PC-3 (cell line): ENCODE measurements at regions not wholly inside any gene's neighbourhood (a gene's known extent, or its start where the extent isn't known, plus 50 kb on each side); places are given as distances from the start of the nearest gene placed in this dataset.

Source experiments
- ATAC-seq: fragments of 200-7000 bp; cut with Tn5 transposase; 2 replicates; pipeline ENCODE4 v1.9.1; 2020; ENCODE audit warnings: mild to moderate bottlenecking, moderate library complexity
- BruUV-seq: library from RNA; stranded (reverse); fragments of 400-500 nt; replicated peaks from 2 replicates; lab custom pipeline; 2021; lab: Mats Ljungman, UMichigan
- CTCF ChIA-PET: fragments of 300-600 bp; sonication (Branson Sonifier 250); formaldehyde crosslinking; loops from one replicate; lab custom pipeline; 2022; ENCODE audit warnings: antibody characterized with exemption; lab: Charles Lee
- POLR2A ChIA-PET: fragments of 300-600 bp; sonication (Branson Sonifier 250); formaldehyde crosslinking; loops from one replicate; lab custom pipeline; 2022; ENCODE audit warnings: antibody characterized with exemption; ENCODE audit not compliant: unreplicated experiment; lab: Charles Lee
- DNase-seq: peaks from one replicate; pipeline ENCODE4 v3.0.0-alpha.2; 2015
- H2AFZ ChIP-seq: fragments of 300-600 bp; sonication (generic); 2 replicates; pipeline ENCODE4 v1.6.0; 2016; ENCODE audit warnings: antibody characterized with exemption, low read length
- H3F3A ChIP-seq: fragments of 300-600 bp; sonication (generic); one replicate; pipeline ENCODE4 v1.6.0; 2017; ENCODE audit warnings: antibody characterized with exemption, low read length, control low read depth, mild to moderate bottlenecking; ENCODE audit not compliant: unreplicated experiment
- H3K27ac ChIP-seq: fragments of 300-600 bp; sonication (generic); 2 replicates; pipeline ENCODE4 v1.5.1; 2016; ENCODE audit warnings: mild to moderate bottlenecking, low read length
- H3K27me3 ChIP-seq: fragments of 300-600 bp; sonication (generic); 2 replicates; pipeline ENCODE4 v1.6.1; 2016; ENCODE audit warnings: low read length, mixed read lengths
- H3K36me3 ChIP-seq: fragments of 300-600 bp; sonication (generic); 2 replicates; pipeline ENCODE4 v1.6.1; 2016; ENCODE audit warnings: low read depth, mixed run types, low read length, mixed read lengths
- H3K4me1 ChIP-seq: fragments of 300-600 bp; sonication (generic); 2 replicates; pipeline ENCODE4 v1.5.1; 2016; ENCODE audit warnings: low read length; ENCODE audit not compliant: insufficient read depth
- H3K4me2 ChIP-seq: fragments of 300-600 bp; sonication (generic); 2 replicates; pipeline ENCODE4 v1.6.0; 2016; ENCODE audit warnings: low read length
- H3K4me3 ChIP-seq: fragments of 300-600 bp; sonication (generic); 2 replicates; pipeline ENCODE4 v1.5.1; 2016; ENCODE audit warnings: mild to moderate bottlenecking, low read length, mixed read lengths
- H3K79me2 ChIP-seq: fragments of 300-600 bp; sonication (generic); 2 replicates; pipeline ENCODE4 v1.6.1; 2017; ENCODE audit warnings: low read length, mixed read lengths
- H3K9ac ChIP-seq: fragments of 300-600 bp; sonication (generic); 2 replicates; pipeline ENCODE4 v1.6.0; 2016; ENCODE audit warnings: mild to moderate bottlenecking, low read length
- H3K9me2 ChIP-seq: fragments of 300-600 bp; sonication (generic); replicated peaks from 2 replicates; pipeline ENCODE4 v1.6.1; 2016; ENCODE audit warnings: mixed run types, low read length, mixed read lengths
- H3K9me3 ChIP-seq: fragments of 300-600 bp; sonication (generic); 2 replicates; pipeline ENCODE4 v1.6.1; 2016; ENCODE audit warnings: low read length, mixed read lengths
- H4K20me1 ChIP-seq: fragments of 300-600 bp; sonication (generic); 2 replicates; pipeline ENCODE4 v1.6.1; 2016; ENCODE audit warnings: low read length, mixed read lengths
- EZH2 ChIP-seq: fragments of 300-600 bp; sonication (generic); IDR thresholded peaks from one replicate; pipeline ENCODE4 v1.6.1; 2017; ENCODE audit warnings: antibody characterized with exemption, mild to moderate bottlenecking, low read length; ENCODE audit not compliant: unreplicated experiment
- EZH2phosphoT487 ChIP-seq: fragments of 300-600 bp; sonication (generic); IDR thresholded peaks from 2 replicates; pipeline ENCODE4 v1.6.1; 2018; ENCODE audit warnings: mild to moderate bottlenecking, antibody characterized with exemption, low read length, borderline replicate concordance
- intact Hi-C: fragments of 100-400 bp; cut with micrococcal nuclease; formaldehyde crosslinking; loops from 2 replicates; pipeline ENCODE4 v1.9.0; 2023
- TF ChIP-seq, protein P1 (sequence below): fragments of 300-600 bp; sonication (generic); conservative IDR thresholded peaks from 2 replicates; pipeline ENCODE4 v1.5.1; 2017; ENCODE audit warnings: antibody characterized with exemption, low read depth, mild to moderate bottlenecking, low read length

GRCh38 chr1:83637009-83637408 is 361.9 kb downstream of the TTLL7 start:
- H3K79me2 ChIP-seq: no peaks in the 10 kb centered on the region
- ChIA-PET CTCF (no interaction called here), POLR2A (no interaction called here)
- no peak overlapping the region for H3K4me2 ChIP-seq
- TF ChIP-seq, protein P1, sequence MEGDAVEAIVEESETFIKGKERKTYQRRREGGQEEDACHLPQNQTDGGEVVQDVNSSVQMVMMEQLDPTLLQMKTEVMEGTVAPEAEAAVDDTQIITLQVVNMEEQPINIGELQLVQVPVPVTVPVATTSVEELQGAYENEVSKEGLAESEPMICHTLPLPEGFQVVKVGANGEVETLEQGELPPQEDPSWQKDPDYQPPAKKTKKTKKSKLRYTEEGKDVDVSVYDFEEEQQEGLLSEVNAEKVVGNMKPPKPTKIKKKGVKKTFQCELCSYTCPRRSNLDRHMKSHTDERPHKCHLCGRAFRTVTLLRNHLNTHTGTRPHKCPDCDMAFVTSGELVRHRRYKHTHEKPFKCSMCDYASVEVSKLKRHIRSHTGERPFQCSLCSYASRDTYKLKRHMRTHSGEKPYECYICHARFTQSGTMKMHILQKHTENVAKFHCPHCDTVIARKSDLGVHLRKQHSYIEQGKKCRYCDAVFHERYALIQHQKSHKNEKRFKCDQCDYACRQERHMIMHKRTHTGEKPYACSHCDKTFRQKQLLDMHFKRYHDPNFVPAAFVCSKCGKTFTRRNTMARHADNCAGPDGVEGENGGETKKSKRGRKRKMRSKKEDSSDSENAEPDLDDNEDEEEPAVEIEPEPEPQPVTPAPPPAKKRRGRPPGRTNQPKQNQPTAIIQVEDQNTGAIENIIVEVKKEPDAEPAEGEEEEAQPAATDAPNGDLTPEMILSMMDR: no peak
- TF ChIP-seq EZH2: no peak
- TF ChIP-seq EZH2phosphoT487: no peak
- no peaks in the 10 kb centered on the region for H3K4me1 ChIP-seq
- H3K27me3 ChIP-seq: peaks cover 27% of the 10 kb centered on the region; the same call in 1 of the 2 replicates
- no peak overlapping the region for H3K9ac ChIP-seq
- ATAC-seq: no peak
- no peaks in the 10 kb centered on the region for H4K20me1 ChIP-seq
- no peak overlapping the region for H2AFZ ChIP-seq
- no peak overlapping the region for H3K4me3 ChIP-seq
- H3K9me2 ChIP-seq: no peaks in the 10 kb centered on the region
- no peaks in the 10 kb centered on the region for H3K9me3 ChIP-seq
- H3K27ac ChIP-seq: no peak overlapping the region
- no peak for DNase-seq
- intact Hi-C loops: no loop called here
- H3F3A ChIP-seq: no peaks in the 10 kb centered on the region
- H3K36me3 ChIP-seq: no peaks in the 10 kb centered on the region
- BruUV-seq: no TSS peak

GRCh38 chr1:83632906-83633305 is 366.0 kb downstream of the TTLL7 start:
- POLR2A ChIA-PET: no interaction called here
- no peak for ATAC-seq
- CTCF ChIA-PET: no interaction called here

DNA sequence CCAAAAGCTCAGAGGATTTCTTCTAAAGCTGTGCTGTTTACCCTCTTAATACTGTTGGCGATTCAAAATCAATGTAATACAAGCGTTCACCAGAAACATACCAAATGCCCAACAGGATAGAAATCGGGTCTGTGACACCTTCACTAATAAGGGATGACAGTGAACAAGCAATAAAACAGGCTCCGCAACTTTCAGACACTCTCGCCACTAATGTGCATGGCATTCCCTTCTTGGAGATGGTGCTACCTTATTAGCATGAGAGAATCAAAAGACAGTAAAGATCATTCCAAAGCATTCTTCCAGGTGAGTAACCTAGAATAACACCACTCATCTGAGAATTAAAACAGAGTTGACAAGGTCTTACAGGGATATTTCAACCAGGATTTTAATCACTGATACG is 367.1 kb downstream of the TTLL7 start:
- DNase-seq: no peak
- H3K4me1 ChIP-seq: no peaks in the 10 kb centered on the region
- intact Hi-C loops: no loop called here
- no peak overlapping the region for H3K9ac ChIP-seq
- no TSS peak for BruUV-seq
- no peaks in the 10 kb centered on the region for H3K9me3 ChIP-seq
- H4K20me1 ChIP-seq: no peaks in the 10 kb centered on the region
- POLR2A ChIA-PET: no interaction called here
- no peaks in the 10 kb centered on the region for H3K36me3 ChIP-seq
- H3K4me3 ChIP-seq: no peak overlapping the region
- no peaks in the 10 kb centered on the region for H3K9me2 ChIP-seq
- peaks cover 24% of the 10 kb centered on the region; the same call in 1 of the 2 replicates for H3K27me3 ChIP-seq
- TF ChIP-seq EZH2phosphoT487: no peak
- TF ChIP-seq, protein P1: no peak
- no peak for TF ChIP-seq EZH2
- H3K4me2 ChIP-seq: no peak overlapping the region
- no peaks in the 10 kb centered on the region for H3K79me2 ChIP-seq
- H3K27ac ChIP-seq: no peak overlapping the region
- CTCF ChIA-PET: no interaction called here
- no peaks in the 10 kb centered on the region for H3F3A ChIP-seq
- H2AFZ ChIP-seq: no peak overlapping the region
- ATAC-seq: no peak

More at GRCh38 chr1:83632906-83633305, 366.0 kb downstream of the TTLL7 start:
- no peaks in the 10 kb centered on the region for H3K4me1 ChIP-seq
- H3K4me2 ChIP-seq: no peak overlapping the region
- H2AFZ ChIP-seq: no peak overlapping the region
- TF ChIP-seq EZH2phosphoT487 (no peak), EZH2 (no peak)
- TF ChIP-seq, protein P1: no peak
- H3K9me2 ChIP-seq: no peaks in the 10 kb centered on the region
- H3K79me2 ChIP-seq: no peaks in the 10 kb centered on the region
- no peaks in the 10 kb centered on the region for H3K36me3 ChIP-seq
- H4K20me1 ChIP-seq: no peaks in the 10 kb centered on the region
- H3K27me3 ChIP-seq: peaks cover 27% of the 10 kb centered on the region; the same call in 1 of the 2 replicates
- H3K9ac ChIP-seq: no peak overlapping the region
- intact Hi-C loops: no loop called here
- H3K9me3 ChIP-seq: no peaks in the 10 kb centered on the region
- no TSS peak for BruUV-seq
- DNase-seq: no peak
- H3K4me3 ChIP-seq: no peak overlapping the region
- H3K27ac ChIP-seq: no peak overlapping the region
- H3F3A ChIP-seq: no peaks in the 10 kb centered on the region
